ENCODE measurements at regions not wholly inside any gene's neighbourhood (a gene's known extent, or its start where the extent isn't known, plus 50 kb on each side); places are given as distances from the start of the nearest gene placed in this dataset.

- no peak overlapping the region for H3K27ac ChIP-seq
- H3K36me3 ChIP-seq = no peaks in the 10 kb centered on the region
- no peaks in the 10 kb centered on the region for H3K27me3 ChIP-seq
- no peak overlapping the region for H3K4me3 ChIP-seq
- TF ChIP-seq, protein P1, sequence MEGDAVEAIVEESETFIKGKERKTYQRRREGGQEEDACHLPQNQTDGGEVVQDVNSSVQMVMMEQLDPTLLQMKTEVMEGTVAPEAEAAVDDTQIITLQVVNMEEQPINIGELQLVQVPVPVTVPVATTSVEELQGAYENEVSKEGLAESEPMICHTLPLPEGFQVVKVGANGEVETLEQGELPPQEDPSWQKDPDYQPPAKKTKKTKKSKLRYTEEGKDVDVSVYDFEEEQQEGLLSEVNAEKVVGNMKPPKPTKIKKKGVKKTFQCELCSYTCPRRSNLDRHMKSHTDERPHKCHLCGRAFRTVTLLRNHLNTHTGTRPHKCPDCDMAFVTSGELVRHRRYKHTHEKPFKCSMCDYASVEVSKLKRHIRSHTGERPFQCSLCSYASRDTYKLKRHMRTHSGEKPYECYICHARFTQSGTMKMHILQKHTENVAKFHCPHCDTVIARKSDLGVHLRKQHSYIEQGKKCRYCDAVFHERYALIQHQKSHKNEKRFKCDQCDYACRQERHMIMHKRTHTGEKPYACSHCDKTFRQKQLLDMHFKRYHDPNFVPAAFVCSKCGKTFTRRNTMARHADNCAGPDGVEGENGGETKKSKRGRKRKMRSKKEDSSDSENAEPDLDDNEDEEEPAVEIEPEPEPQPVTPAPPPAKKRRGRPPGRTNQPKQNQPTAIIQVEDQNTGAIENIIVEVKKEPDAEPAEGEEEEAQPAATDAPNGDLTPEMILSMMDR (IDR thresholded peaks at IDR 0.05) = no peak
- intact Hi-C loops (cut with DNase I; ENCODE audit: low total_unique reads) = no loop called here
- H3K4me1 ChIP-seq = no peaks in the 10 kb centered on the region
- H3K9me3 ChIP-seq = no peaks in the 10 kb centered on the region
- no peak for DNase-seq
Measured at GRCh38 chr4:24339260-24339659, 245.1 kb downstream of the DHX15 start.

- intact Hi-C loops (cut with DNase I; ENCODE audit: low total_unique reads) = no loop called here
- H3K36me3 ChIP-seq = no peaks in the 10 kb centered on the region
- no peaks in the 10 kb centered on the region for H3K4me1 ChIP-seq
- no peaks in the 10 kb centered on the region for H3K9me3 ChIP-seq
- DNase-seq = no peak
- H3K4me3 ChIP-seq = no peak overlapping the region
- H3K27ac ChIP-seq = no peak overlapping the region
- TF ChIP-seq, protein P1 (IDR thresholded peaks at IDR 0.05) = no peak
- no peaks in the 10 kb centered on the region for H3K27me3 ChIP-seq
Measured at GRCh38 chr4:24337451-24338190, 246.7 kb downstream of the DHX15 start.

- Histone ChIP-seq H3K36me3 (no peaks in the 10 kb centered on the region), H3K4me3 (no peak overlapping the region), H3K9me3 (no peaks in the 10 kb centered on the region), H3K27me3 (no peaks in the 10 kb centered on the region), H3K27ac (no peak overlapping the region), H3K4me1 (no peaks in the 10 kb centered on the region)
- no peak for DNase-seq
- intact Hi-C loops (cut with DNase I; ENCODE audit: low total_unique reads) = no loop called here
- TF ChIP-seq, protein P1 (IDR thresholded peaks at IDR 0.05) = no peak
Measured at GRCh38 chr4:24335616-24336015, 248.7 kb downstream of the DHX15 start.

- H3K4me1 ChIP-seq = no peaks in the 10 kb centered on the region
- H3K36me3 ChIP-seq = no peaks in the 10 kb centered on the region
- H3K27me3 ChIP-seq = no peaks in the 10 kb centered on the region
- H3K27ac ChIP-seq = no peak overlapping the region
- DNase-seq = no peak
- H3K9me3 ChIP-seq = no peaks in the 10 kb centered on the region
- intact Hi-C loops (cut with DNase I; ENCODE audit: low total_unique reads) = no loop called here
- H3K4me3 ChIP-seq = no peak overlapping the region
- TF ChIP-seq, protein P1 (IDR thresholded peaks at IDR 0.05) = no peak
Measured at GRCh38 chr4:24334906-24335305, 249.4 kb downstream of the DHX15 start.

DNA sequence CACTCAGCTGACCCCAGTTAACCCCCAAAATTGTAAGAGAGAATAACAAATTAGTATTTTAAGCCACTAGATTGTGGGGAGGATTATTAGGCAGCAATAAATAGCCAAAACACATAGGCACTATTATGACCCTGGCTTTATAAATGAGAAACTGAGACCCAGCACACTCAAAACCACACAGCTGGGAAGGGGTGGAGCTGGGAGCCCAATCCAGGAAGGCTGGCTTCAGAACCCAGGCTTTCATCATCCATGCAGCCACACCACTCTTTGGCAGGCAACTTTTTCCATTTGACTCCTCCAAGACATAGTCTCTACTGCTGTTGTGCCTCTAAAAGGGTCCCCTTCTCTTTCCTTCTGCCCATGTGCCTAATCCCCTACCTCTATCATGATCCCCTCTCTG lies 253.8 kb downstream of the DHX15 start:
- intact Hi-C loops (cut with DNase I; ENCODE audit: low total_unique reads) = no loop called here
- TF ChIP-seq, protein P1 (IDR thresholded peaks at IDR 0.05) = no peak
- no peak overlapping the region for H3K27ac ChIP-seq
- no peaks in the 10 kb centered on the region for H3K36me3 ChIP-seq
- H3K27me3 ChIP-seq = no peaks in the 10 kb centered on the region
- DNase-seq = no peak
- H3K4me1 ChIP-seq = no peaks in the 10 kb centered on the region
- no peaks in the 10 kb centered on the region for H3K9me3 ChIP-seq
- no peak overlapping the region for H3K4me3 ChIP-seq

Data from tibial artery (tissue), 4 donors.